ENCODE measurements at regions not wholly inside any gene's neighbourhood (a gene's known extent, or its start where the extent isn't known, plus 50 kb on each side); places are given as distances from the start of the nearest gene placed in this dataset.

DNA sequence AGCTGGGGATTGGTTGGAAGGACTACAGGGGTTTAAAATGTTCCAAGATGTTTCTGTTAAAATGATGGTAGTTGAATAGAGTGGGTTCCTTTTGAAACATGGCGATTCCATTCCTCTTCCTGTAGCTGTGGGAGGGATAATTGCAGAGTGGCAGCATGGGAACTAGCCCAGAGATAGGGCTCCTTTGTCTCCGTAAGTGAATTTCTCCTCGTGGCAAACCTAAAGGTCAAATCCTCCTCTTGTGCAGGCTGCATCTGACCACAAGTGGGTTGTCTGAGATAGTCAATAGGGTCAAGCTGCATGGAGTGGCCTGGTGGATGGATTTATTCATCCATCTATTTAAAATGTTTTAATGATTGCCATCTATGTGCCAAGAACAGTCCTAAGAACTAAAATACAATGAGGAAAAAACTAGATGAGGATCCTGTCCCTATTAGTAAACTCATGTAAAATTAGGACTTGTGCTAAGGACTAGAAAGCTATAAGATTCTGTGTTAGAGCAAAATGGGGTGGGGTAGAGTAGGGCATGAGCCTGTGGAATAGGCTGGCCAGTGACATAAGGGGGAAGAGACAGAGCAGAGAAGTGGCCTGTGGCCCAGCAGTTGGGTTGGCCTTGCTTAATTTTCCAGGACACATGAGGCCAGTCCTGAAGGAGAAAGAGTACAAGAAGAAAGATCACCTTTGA is 89.1 kb upstream of the IVNS1ABP start:
- TF ChIP-seq BHLHE40 (IDR thresholded peaks at IDR 0.05; ENCODE audit: borderline replicate concordance) (no peak), TARDBP (IDR thresholded peaks at IDR 0.05) (no peak), SUZ12 (IDR thresholded peaks at IDR 0.05) (no peak)
